ENCODE measurements at regions not wholly inside any gene's neighbourhood (a gene's known extent, or its start where the extent isn't known, plus 50 kb on each side); places are given as distances from the start of the nearest gene placed in this dataset.

DNA sequence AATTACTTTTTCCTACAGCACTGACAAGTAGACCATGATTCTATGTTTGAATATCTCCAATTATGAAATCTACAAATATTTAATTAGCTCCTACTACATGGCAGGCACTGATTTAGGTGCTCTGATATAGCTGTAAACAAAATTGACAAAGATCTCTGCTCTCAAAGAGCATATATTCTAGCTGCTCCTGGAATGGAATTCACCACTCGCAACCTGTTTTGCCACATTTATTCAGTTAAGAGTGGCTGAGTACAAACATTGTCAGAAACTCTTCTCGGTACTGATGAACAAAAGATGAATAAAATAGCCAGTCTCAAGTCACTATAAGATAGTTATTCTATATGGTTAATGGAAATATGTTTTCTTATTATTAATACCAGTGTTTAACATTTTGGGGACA, 114.2 kb upstream of the PDE4D start:
- H2BK20ac ChIP-seq (ENCODE audit: low read depth, low read length, poor library complexity, severe bottlenecking): no peak overlapping the region
- no peak overlapping the region for H3K9ac ChIP-seq (ENCODE audit: extremely low read depth, insufficient read length, low read length)
- no peaks in the 10 kb centered on the region for H3K23me2 ChIP-seq (ENCODE audit: insufficient read length, low read depth, low read length, poor library complexity, severe bottlenecking)
- no peak overlapping the region for H2BK12ac ChIP-seq (ENCODE audit: insufficient read length, low read depth, low read length)
- no peak overlapping the region for H3K14ac ChIP-seq (ENCODE audit: insufficient read depth, low read length)
- no peak overlapping the region for H3K56ac ChIP-seq (ENCODE audit: insufficient read length, low read depth, low read length)
- H3K79me2 ChIP-seq (ENCODE audit: insufficient read depth, low read length): no peaks in the 10 kb centered on the region
- Mint-ChIP-seq H3K9me3 (no peaks in the 10 kb centered on the region; a peak in 1 of 5 replicates), H3K27ac (no peak overlapping the region), H3K4me1 (peaks cover 4 to 5% of the 10 kb centered on the region in 2 experiments; a peak in 3 of 4 replicates), H3K4me3 (no peak overlapping the region), H3K36me3 (ENCODE audit: insufficient read depth in 1 of 3, low read depth in 3 of 3) (no peaks in the 10 kb centered on the region), H3K27me3 (ENCODE audit: low read depth) (no peaks in the 10 kb centered on the region)
- H3K4ac ChIP-seq (ENCODE audit: low read depth, low read length): no peak overlapping the region
- H2BK5ac ChIP-seq (ENCODE audit: insufficient read length, low read length): no peak overlapping the region
- no peak for TF ChIP-seq CTCF (conservative IDR thresholded peaks at IDR 0.05)
- no CpG with 5 or more reads among the region's 2 CpGs for WGBS (ENCODE audit: extremely low coverage, insufficient read length, low lambda C conversion rate)
- H3K79me1 ChIP-seq (ENCODE audit: insufficient read depth, low read depth, low read length, poor library complexity, severe bottlenecking): no peaks in the 10 kb centered on the region
- no peak overlapping the region for H4K5ac ChIP-seq (ENCODE audit: insufficient read length, low read depth, low read length)
- no peaks in the 10 kb centered on the region for H3K9me3 ChIP-seq (ENCODE audit: control insufficient read depth, low read depth, low read length)
- no peak overlapping the region for H3T11ph ChIP-seq (ENCODE audit: low read length)
- H4K20me1 ChIP-seq (ENCODE audit: control insufficient read depth, insufficient read depth, insufficient read length): no peaks in the 10 kb centered on the region
- H4K91ac ChIP-seq (ENCODE audit: insufficient read length, low read depth, low read length): no peak overlapping the region
- no peak overlapping the region for H2BK15ac ChIP-seq (ENCODE audit: low read depth, low read length)
- H2AK5ac ChIP-seq (ENCODE audit: insufficient read length, low read length): no peak overlapping the region
- no peak overlapping the region for H3K27ac ChIP-seq (ENCODE audit: insufficient read length, low read depth, low read length)
- no peak overlapping the region for H3K4me2 ChIP-seq (ENCODE audit: insufficient read depth, insufficient read length, low read length)
- no peak overlapping the region for H2BK120ac ChIP-seq (ENCODE audit: low read depth, low read length, poor library complexity, severe bottlenecking)
- H3K27me3 ChIP-seq (ENCODE audit: insufficient read depth, low read length): no peaks in the 10 kb centered on the region
- H3K4me1 ChIP-seq (ENCODE audit: insufficient read depth, low read length): no peaks in the 10 kb centered on the region; the same call in 1 of the 2 replicates
- H3K23ac ChIP-seq (ENCODE audit: insufficient read length, low read depth, low read length): no peak overlapping the region
- DNase-seq: no peak
- H2AFZ ChIP-seq (ENCODE audit: low read length): no peak overlapping the region
- no peak overlapping the region for H4K8ac ChIP-seq (replicated peaks; ENCODE audit: insufficient read length, low read depth, low read length)
- H3K18ac ChIP-seq (ENCODE audit: insufficient read length, low read depth, low read length): no peak overlapping the region

Data from H9 (cell line).